Erythroblast (primary cell): ENCODE measurements at regions not wholly inside any gene's neighbourhood (a gene's known extent, or its start where the extent isn't known, plus 50 kb on each side); places are given as distances from the start of the nearest gene placed in this dataset.

Experiments
- GATA1 ChIP-seq: IDR thresholded peaks from 2 replicates; pipeline ENCODE4 v1.6.1; 2011; ENCODE audit warnings: low read depth, mild to moderate bottlenecking, control low read depth, low read length, moderate library complexity
- POLR2A ChIP-seq: IDR thresholded peaks from 2 replicates; pipeline ENCODE4 v1.6.1; 2011; ENCODE audit warnings: mild to moderate bottlenecking, low read length

- no peak for TF ChIP-seq POLR2A
- no peak for TF ChIP-seq GATA1
Measured at GRCh38 chr6:166877349-166877748, 79.0 kb downstream of the RNASET2 start.
